Activated effector memory CD4-positive, alpha-beta T cell treated with Interleukin-2 at 50 U/mL for 16 hours (primary cell): ENCODE measurements at regions not wholly inside any gene's neighbourhood (a gene's known extent, or its start where the extent isn't known, plus 50 kb on each side); places are given as distances from the start of the nearest gene placed in this dataset.
"Not testable (repeated sequence)": the region's sequence is repeated elsewhere in the genome, so short reads cannot be mapped to it uniquely, and the experiment has no call there.

Experiments used
- DNase-seq: peaks from one replicate; pipeline ENCODE4 v3.0.0-alpha.2; 2020

- DNase-seq, result no peak
These were observed 148.0 kb upstream of the SLC6A11 start for GRCh38 chr3:10667901-10668476.

- DNase-seq, result no peak
These were observed 146.5 kb upstream of the SLC6A11 start for GRCh38 chr3:10669490-10670048.

GRCh38 chr3:10672422-10672821, 143.6 kb upstream of the SLC6A11 start:
- no peak for DNase-seq

- DNase-seq, result no peak
These were observed 141.4 kb upstream of the SLC6A11 start for GRCh38 chr3:10674578-10674977.

- DNase-seq, result no peak
These were observed 139.1 kb upstream of the SLC6A11 start for GRCh38 chr3:10676905-10677304.

GRCh38 chr3:10678796-10679376, 137.1 kb upstream of the SLC6A11 start:
- DNase-seq, result no peak

- no peak for DNase-seq
These were observed 135.2 kb upstream of the SLC6A11 start for GRCh38 chr3:10680796-10681195.

GRCh38 chr3:10682692-10683091, 133.3 kb upstream of the SLC6A11 start:
- DNase-seq, result no peak

- DNase-seq, result no peak
These were observed 132.9 kb upstream of the SLC6A11 start for GRCh38 chr3:10683106-10683505.

- no peak for DNase-seq
These were observed 127.9 kb upstream of the SLC6A11 start for GRCh38 chr3:10688126-10688525.

- no peak for DNase-seq
These were observed 127.4 kb upstream of the SLC6A11 start for GRCh38 chr3:10688548-10689172.

- no peak for DNase-seq
These were observed 123.9 kb upstream of the SLC6A11 start for GRCh38 chr3:10692039-10692622.

- DNase-seq, result no peak
These were observed 122.6 kb upstream of the SLC6A11 start for GRCh38 chr3:10693457-10693856.

- DNase-seq, result no peak
These were observed 121.8 kb upstream of the SLC6A11 start for GRCh38 chr3:10694179-10694578.

GRCh38 chr3:10695186-10695585, 120.8 kb upstream of the SLC6A11 start:
- DNase-seq, result not testable (repeated sequence)

- DNase-seq, result no peak
These were observed 120.3 kb upstream of the SLC6A11 start for GRCh38 chr3:10695595-10696285.

- DNase-seq, result no peak
These were observed 118.1 kb upstream of the SLC6A11 start for GRCh38 chr3:10697918-10698317.

- DNase-seq, result no peak
These were observed 115.2 kb upstream of the SLC6A11 start for GRCh38 chr3:10700821-10701220.

- no peak for DNase-seq
These were observed 112.9 kb upstream of the SLC6A11 start for GRCh38 chr3:10702961-10703740.

GRCh38 chr3:10703875-10704274, 112.2 kb upstream of the SLC6A11 start:
- DNase-seq, result no peak

GRCh38 chr3:10706156-10706739, 109.8 kb upstream of the SLC6A11 start:
- no peak for DNase-seq

GRCh38 chr3:10706740-10707399, 109.2 kb upstream of the SLC6A11 start:
- DNase-seq, result no peak
